Uterus (tissue), 2 donors: ENCODE measurements at regions not wholly inside any gene's neighbourhood (a gene's known extent, or its start where the extent isn't known, plus 50 kb on each side); places are given as distances from the start of the nearest gene placed in this dataset.

Experiments
- POLR2A ChIP-seq, 2 donors: fragments of 450-650 bp; IDR thresholded peaks; one replicate each; pipeline ENCODE4 v1.6.1; 2016; ENCODE audit warnings: antibody characterized with exemption in 2 of 2, mild to moderate bottlenecking in 1 of 2, moderate library complexity in 1 of 2
- TF ChIP-seq, protein P1 (sequence below), 4 experiments: fragments of 200-600 bp in 2 of 4; fragments of 450-650 bp in 2 of 4; sonication (generic) in 2 of 4; IDR thresholded peaks; one replicate each; pipeline ENCODE4 v1.5.1; 2016 to 2019; ENCODE audit warnings: antibody characterized with exemption in 4 of 4, mild to moderate bottlenecking in 2 of 4, moderate library complexity in 1 of 4

DNA sequence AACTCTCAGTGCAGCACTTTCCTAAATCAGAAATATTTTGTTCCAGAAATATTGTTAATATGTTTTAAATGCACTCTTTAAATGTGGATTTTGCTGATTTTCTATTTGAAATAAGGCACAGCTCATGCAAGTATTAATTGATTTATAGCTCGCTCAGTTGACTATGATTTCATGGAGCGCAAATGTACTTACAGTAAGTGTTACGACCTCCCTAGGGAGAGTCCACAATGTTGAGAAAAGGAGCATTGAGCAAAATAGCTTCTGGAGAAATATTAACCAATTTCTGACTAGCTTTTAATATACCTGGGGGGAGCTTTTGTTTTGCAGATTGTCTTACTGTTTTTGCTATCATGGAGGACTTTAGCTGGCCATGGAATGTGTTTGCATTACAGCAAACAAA, 1687.5 kb downstream of the STIM2 start:
- TF ChIP-seq, protein P1, sequence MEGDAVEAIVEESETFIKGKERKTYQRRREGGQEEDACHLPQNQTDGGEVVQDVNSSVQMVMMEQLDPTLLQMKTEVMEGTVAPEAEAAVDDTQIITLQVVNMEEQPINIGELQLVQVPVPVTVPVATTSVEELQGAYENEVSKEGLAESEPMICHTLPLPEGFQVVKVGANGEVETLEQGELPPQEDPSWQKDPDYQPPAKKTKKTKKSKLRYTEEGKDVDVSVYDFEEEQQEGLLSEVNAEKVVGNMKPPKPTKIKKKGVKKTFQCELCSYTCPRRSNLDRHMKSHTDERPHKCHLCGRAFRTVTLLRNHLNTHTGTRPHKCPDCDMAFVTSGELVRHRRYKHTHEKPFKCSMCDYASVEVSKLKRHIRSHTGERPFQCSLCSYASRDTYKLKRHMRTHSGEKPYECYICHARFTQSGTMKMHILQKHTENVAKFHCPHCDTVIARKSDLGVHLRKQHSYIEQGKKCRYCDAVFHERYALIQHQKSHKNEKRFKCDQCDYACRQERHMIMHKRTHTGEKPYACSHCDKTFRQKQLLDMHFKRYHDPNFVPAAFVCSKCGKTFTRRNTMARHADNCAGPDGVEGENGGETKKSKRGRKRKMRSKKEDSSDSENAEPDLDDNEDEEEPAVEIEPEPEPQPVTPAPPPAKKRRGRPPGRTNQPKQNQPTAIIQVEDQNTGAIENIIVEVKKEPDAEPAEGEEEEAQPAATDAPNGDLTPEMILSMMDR (IDR thresholded peaks at IDR 0.05): no peak
- no peak for TF ChIP-seq POLR2A (IDR thresholded peaks at IDR 0.05)
